Mesenchymal stem cell (in vitro differentiated cells and primary cell): ENCODE measurements at regions not wholly inside any gene's neighbourhood (a gene's known extent, or its start where the extent isn't known, plus 50 kb on each side); places are given as distances from the start of the nearest gene placed in this dataset.

Experiments used
- DNase-seq: peaks from one replicate; pipeline ENCODE4 v3.0.0-alpha.2; 2013
- H2AFZ ChIP-seq: one replicate; pipeline ENCODE4 v1.6.1; 2013; ENCODE audit warnings: low read depth, mild to moderate bottlenecking, control low read depth, inconsistent platforms, low read length, moderate library complexity
- H2AK5ac ChIP-seq: 2 replicates; pipeline ENCODE4 v1.6.1; 2013; ENCODE audit warnings: low read length, moderate library complexity, mild to moderate bottlenecking, inconsistent platforms; ENCODE audit not compliant: severe bottlenecking
- H2BK120ac ChIP-seq: one replicate; pipeline ENCODE4 v1.6.1; 2013; ENCODE audit warnings: low read depth, mild to moderate bottlenecking, inconsistent platforms, low read length, moderate library complexity
- H2BK12ac ChIP-seq, 2 experiments: one replicate each; pipeline ENCODE4 v1.6.1; 2013; ENCODE audit warnings: inconsistent platforms in 2 of 2, low read length in 2 of 2, mild to moderate bottlenecking in 2 of 2, moderate library complexity in 2 of 2, control low read depth in 1 of 2
- H2BK15ac ChIP-seq: one replicate; pipeline ENCODE4 v1.6.1; 2013; ENCODE audit warnings: mild to moderate bottlenecking, low read depth, inconsistent platforms; ENCODE audit not compliant: poor library complexity, severe bottlenecking
- H2BK5ac ChIP-seq: 2 replicates; pipeline ENCODE4 v1.6.1; 2013; ENCODE audit warnings: low read depth, mild to moderate bottlenecking, low read length, control low read depth, inconsistent platforms; ENCODE audit not compliant: poor library complexity, severe bottlenecking
- H3K14ac ChIP-seq, 2 experiments: one replicate each; pipeline ENCODE4 v1.6.1; 2013; ENCODE audit warnings: inconsistent platforms in 2 of 2, low read length in 2 of 2, control low read depth in 1 of 2, mild to moderate bottlenecking in 1 of 2, moderate library complexity in 1 of 2
- H3K18ac ChIP-seq, 2 experiments: one replicate each; pipeline ENCODE4 v1.6.1; 2013; ENCODE audit warnings: inconsistent platforms in 2 of 2, low read length in 2 of 2, control low read depth in 1 of 2, low read depth in 1 of 2, mild to moderate bottlenecking in 1 of 2
- H3K23ac ChIP-seq, 2 experiments: one replicate each; pipeline ENCODE4 v1.6.1; 2013; ENCODE audit warnings: inconsistent platforms in 2 of 2, low read length in 2 of 2, mild to moderate bottlenecking in 2 of 2, moderate library complexity in 2 of 2, control low read depth in 1 of 2
- H3K27ac ChIP-seq: 2 replicates; pipeline ENCODE4 v1.5.1; 2013; ENCODE audit warnings: mild to moderate bottlenecking, moderate library complexity, low read length, control low read depth, inconsistent platforms; ENCODE audit not compliant: poor library complexity, severe bottlenecking
- H3K27me3 ChIP-seq, 2 experiments: 2 replicates each; pipeline versions ENCODE4 v1.6.1 to v1.7.0; 2013; ENCODE audit warnings: low read length in 2 of 2, mild to moderate bottlenecking in 2 of 2, moderate library complexity in 2 of 2, control low read depth in 1 of 2, inconsistent platforms in 1 of 2; ENCODE audit not compliant: control insufficient read depth in 1 of 2, insufficient read depth in 1 of 2
- H3K36me3 ChIP-seq, 2 experiments: 2 replicates each; pipeline versions ENCODE4 v1.6.1 to v1.7.0; 2013; ENCODE audit warnings: low read length in 2 of 2, control low read depth in 1 of 2, inconsistent platforms in 1 of 2, low read depth in 1 of 2, mild to moderate bottlenecking in 1 of 2; ENCODE audit not compliant: insufficient read depth in 2 of 2, control insufficient read depth in 1 of 2
- H3K4ac ChIP-seq, 2 experiments: one replicate each; pipeline ENCODE4 v1.6.1; 2013; ENCODE audit warnings: inconsistent platforms in 2 of 2, low read length in 2 of 2, mild to moderate bottlenecking in 2 of 2, moderate library complexity in 2 of 2, control low read depth in 1 of 2, low read depth in 1 of 2
- H3K4me1 ChIP-seq: 2 replicates; pipeline ENCODE4 v1.6.1; 2013; ENCODE audit warnings: low read depth, low read length, control low read depth; ENCODE audit not compliant: control insufficient read depth, insufficient read depth
- H3K4me2 ChIP-seq: 2 replicates; pipeline ENCODE4 v1.6.1; 2013; ENCODE audit warnings: low read length, mild to moderate bottlenecking, inconsistent platforms; ENCODE audit not compliant: poor library complexity, severe bottlenecking
- H3K4me3 ChIP-seq, 2 experiments: 2 replicates each; pipeline versions ENCODE4 v1.5.1 to v1.7.0; 2013; ENCODE audit warnings: low read length in 2 of 2, mild to moderate bottlenecking in 2 of 2, control low read depth in 1 of 2, low read depth in 1 of 2; ENCODE audit not compliant: insufficient read depth in 1 of 2
- H3K79me1 ChIP-seq: replicated peaks from 2 replicates; pipeline ENCODE4 v1.6.1; 2013; ENCODE audit warnings: mild to moderate bottlenecking, control low read depth, low read length, inconsistent platforms; ENCODE audit not compliant: poor library complexity, severe bottlenecking
- H3K9ac ChIP-seq: 2 replicates; pipeline ENCODE4 v1.7.0; 2013; ENCODE audit warnings: mild to moderate bottlenecking, low read length, moderate library complexity
- H3K9me3 ChIP-seq: 2 replicates; pipeline ENCODE4 v1.7.0; 2013; ENCODE audit warnings: mild to moderate bottlenecking, low read length; ENCODE audit not compliant: control insufficient read depth
- H4K8ac ChIP-seq: one replicate; pipeline ENCODE4 v1.6.1; 2013; ENCODE audit warnings: inconsistent platforms, mild to moderate bottlenecking, low read length, moderate library complexity
- H4K91ac ChIP-seq: one replicate; pipeline ENCODE4 v1.6.1; 2013; ENCODE audit warnings: mild to moderate bottlenecking, low read length, inconsistent platforms
- WGBS: methylation state at CpG from one replicate; pipeline ENCODE4 v1.1.7; 2013; ENCODE audit warnings: mixed read lengths; 5-methylcytosine and 5-hydroxymethylcytosine counted together

DNA sequence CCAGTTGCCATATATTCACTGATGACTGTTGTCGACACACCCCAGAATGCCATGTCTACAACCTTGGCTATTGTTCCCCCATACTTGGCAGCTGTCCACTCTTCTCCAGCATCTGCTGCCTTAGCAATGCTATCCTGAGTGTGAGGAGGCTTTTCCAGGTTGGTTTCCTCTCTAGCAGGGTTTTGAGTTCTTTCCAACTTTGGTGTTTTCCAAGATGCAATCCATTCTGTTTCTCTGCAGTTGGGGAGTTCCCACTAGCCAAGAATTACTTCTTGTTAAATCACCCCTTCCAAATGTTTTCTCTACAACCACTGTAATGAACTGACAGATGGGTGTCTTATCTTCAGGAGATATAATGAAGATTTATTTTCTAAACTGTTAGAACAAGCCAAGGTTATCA, 617.4 kb downstream of the CCSER2 start:
- Histone ChIP-seq H3K14ac (no peak overlapping the region), H4K91ac (no peak overlapping the region), H2BK5ac (no peak overlapping the region), H3K9ac (no peak overlapping the region), H3K27me3 (no peaks in the 10 kb centered on the region), H4K8ac (no peak overlapping the region), H3K4me2 (no peak overlapping the region), H2BK15ac (no peak overlapping the region), H3K4me1 (no peaks in the 10 kb centered on the region), H2AK5ac (no peak overlapping the region), H2AFZ (no peak overlapping the region), H3K79me1 (no peaks in the 10 kb centered on the region), H3K9me3 (no peaks in the 10 kb centered on the region), H3K23ac (no peak overlapping the region), H3K27ac (no peak overlapping the region), H3K4ac (no peak overlapping the region), H2BK120ac (no peak overlapping the region), H3K18ac (no peak overlapping the region), H3K4me3 (no peak overlapping the region), H3K36me3 (no peaks in the 10 kb centered on the region), H2BK12ac (no peak overlapping the region)
- no peak for DNase-seq
- 92% methylated on average over 1 of the region's 1 CpG for WGBS

DNA sequence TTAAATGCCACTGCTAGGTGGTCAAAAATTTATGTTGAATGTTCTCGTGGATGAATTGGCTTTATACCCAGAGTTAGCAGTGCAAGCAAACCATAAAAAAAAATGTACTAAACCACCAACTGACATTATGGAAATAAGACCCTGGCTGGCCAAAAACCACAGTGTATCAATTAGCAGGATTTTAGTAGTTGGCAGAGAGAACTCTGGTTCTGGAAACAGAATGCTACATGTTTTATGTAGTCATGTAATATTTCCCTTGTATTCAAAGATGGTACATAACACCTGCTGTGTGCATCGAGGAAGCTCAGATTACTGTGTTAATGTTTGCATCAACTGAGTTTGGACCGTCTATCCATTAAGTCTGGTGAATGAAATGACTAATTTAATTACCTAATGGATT, 618.5 kb downstream of the CCSER2 start:
- DNase-seq = no peak
- Histone ChIP-seq H3K79me1 (no peaks in the 10 kb centered on the region), H3K27me3 (no peaks in the 10 kb centered on the region), H2BK5ac (no peak overlapping the region), H3K4me2 (no peak overlapping the region), H3K18ac (no peak overlapping the region), H3K27ac (no peak overlapping the region), H3K14ac (no peak overlapping the region), H2AK5ac (no peak overlapping the region), H3K4me1 (no peaks in the 10 kb centered on the region), H3K9ac (no peak overlapping the region), H2BK15ac (no peak overlapping the region), H4K8ac (no peak overlapping the region), H4K91ac (no peak overlapping the region), H2BK120ac (no peak overlapping the region), H3K4ac (no peak overlapping the region), H2BK12ac (no peak overlapping the region), H3K23ac (no peak overlapping the region), H3K4me3 (no peak overlapping the region), H3K36me3 (no peaks in the 10 kb centered on the region), H3K9me3 (no peaks in the 10 kb centered on the region), H2AFZ (no peak overlapping the region)
- WGBS = no CpG with 5 or more reads among the region's 3 CpGs

- no peak for DNase-seq
- Histone ChIP-seq H3K27me3 (no peaks in the 10 kb centered on the region), H2BK5ac (no peak overlapping the region), H3K27ac (no peak overlapping the region), H2BK15ac (no peak overlapping the region), H3K79me1 (no peaks in the 10 kb centered on the region), H3K4me1 (no peaks in the 10 kb centered on the region), H3K18ac (no peak overlapping the region), H4K8ac (no peak overlapping the region), H4K91ac (no peak overlapping the region), H3K9me3 (no peaks in the 10 kb centered on the region), H3K4ac (no peak overlapping the region), H2AK5ac (no peak overlapping the region), H2BK12ac (no peak overlapping the region), H3K9ac (no peak overlapping the region), H3K4me3 (no peak overlapping the region), H3K14ac (no peak overlapping the region), H3K23ac (no peak overlapping the region), H3K36me3 (no peaks in the 10 kb centered on the region), H2BK120ac (no peak overlapping the region), H2AFZ (no peak overlapping the region), H3K4me2 (no peak overlapping the region)
- WGBS = 33% methylated on average over 2 of the region's 2 CpGs
These were observed 620.3 kb downstream of the CCSER2 start for GRCh38 chr10:84948644-84949043.

- Histone ChIP-seq H3K14ac (no peak overlapping the region), H2BK5ac (no peak overlapping the region), H3K79me1 (no peaks in the 10 kb centered on the region), H3K18ac (no peak overlapping the region), H4K8ac (no peak overlapping the region), H3K9me3 (no peaks in the 10 kb centered on the region), H2BK12ac (no peak overlapping the region), H3K4me2 (no peak overlapping the region), H2BK15ac (no peak overlapping the region), H3K23ac (no peak overlapping the region), H3K4me1 (no peaks in the 10 kb centered on the region), H3K9ac (no peak overlapping the region), H3K36me3 (no peaks in the 10 kb centered on the region), H2AK5ac (no peak overlapping the region), H4K91ac (no peak overlapping the region), H2BK120ac (no peak overlapping the region), H3K4me3 (no peak overlapping the region), H3K27me3 (no peaks in the 10 kb centered on the region), H2AFZ (no peak overlapping the region), H3K27ac (no peak overlapping the region), H3K4ac (no peak overlapping the region)
- DNase-seq = no peak
- 63% methylated on average over 1 of the region's 2 CpGs for WGBS
These were observed 623.2 kb downstream of the CCSER2 start for GRCh38 chr10:84951616-84952015.
